IMR-90 (cell line): ENCODE measurements at regions not wholly inside any gene's neighbourhood (a gene's known extent, or its start where the extent isn't known, plus 50 kb on each side); places are given as distances from the start of the nearest gene placed in this dataset.
"Not testable (repeated sequence)": the region's sequence is repeated elsewhere in the genome, so short reads cannot be mapped to it uniquely, and the experiment has no call there.

Experiments used
- ATAC-seq: fragments of 200-7000 bp; cut with Tn5 transposase; 2 replicates; pipeline ENCODE4 v1.9.1; 2020; ENCODE audit warnings: low read depth, mild to moderate bottlenecking, moderate library complexity
- BruUV-seq: library from RNA; stranded (reverse); fragments of 400-500 nt; replicated peaks from 2 replicates; lab custom pipeline; 2021; lab: Mats Ljungman, UMichigan
- CTCF ChIA-PET: fragments of 300-600 bp; formaldehyde crosslinking; extraction: SDS; loops from one replicate; lab custom pipeline; 2021; ENCODE audit warnings: antibody characterized with exemption; lab: Yijun Ruan, JAX
- POLR2A ChIA-PET: fragments of 300-600 bp; sonication (Branson Sonifier 250); formaldehyde crosslinking; loops from one replicate; lab custom pipeline; 2022; ENCODE audit warnings: antibody characterized with exemption; ENCODE audit not compliant: unreplicated experiment; lab: Charles Lee
- DNase-seq: peaks from one replicate; pipeline ENCODE4 v3.0.0; 2013
- H2AFZ ChIP-seq: replicated peaks from 2 replicates; pipeline ENCODE3; 2013; ENCODE audit warnings: low read length, mild to moderate bottlenecking; ENCODE audit not compliant: poor library complexity
- H2AK5ac ChIP-seq: 2 replicates; pipeline ENCODE4 v1.6.1; 2013; ENCODE audit warnings: low read depth, low read length, inconsistent platforms
- H2AK9ac ChIP-seq: replicated peaks from 2 replicates; pipeline ENCODE3; 2013; ENCODE audit warnings: mild to moderate bottlenecking, low read depth, low read length, moderate library complexity; ENCODE audit not compliant: poor library complexity
- H2BK120ac ChIP-seq: 2 replicates; pipeline ENCODE4 v1.6.1; 2013; ENCODE audit warnings: low read depth, low read length, inconsistent platforms
- H2BK15ac ChIP-seq: 3 replicates; pipeline ENCODE4 v1.6.1; 2013; ENCODE audit warnings: low read depth, low read length, inconsistent platforms
- H2BK20ac ChIP-seq: 2 replicates; pipeline ENCODE4 v1.6.1; 2013; ENCODE audit warnings: low read depth, mild to moderate bottlenecking, inconsistent platforms, low read length, moderate library complexity
- H2BK5ac ChIP-seq: 2 replicates; pipeline ENCODE4 v1.6.1; 2013; ENCODE audit warnings: mild to moderate bottlenecking, low read depth, low read length, inconsistent platforms; ENCODE audit not compliant: poor library complexity, severe bottlenecking
- H3K14ac ChIP-seq: replicated peaks from 2 replicates; pipeline ENCODE4 v1.6.1; 2013; ENCODE audit warnings: low read depth, low read length, inconsistent platforms
- H3K18ac ChIP-seq: 2 replicates; pipeline ENCODE4 v1.6.1; 2013; ENCODE audit warnings: low read depth, low read length, control low read depth
- H3K23ac ChIP-seq: 2 replicates; pipeline ENCODE4 v1.6.1; 2013; ENCODE audit warnings: low read depth, low read length, inconsistent platforms
- H3K27ac ChIP-seq: 2 replicates; pipeline ENCODE4 v1.5.1; 2013; ENCODE audit warnings: mild to moderate bottlenecking, control low read depth, low read length; ENCODE audit not compliant: insufficient read depth
- H3K27me3 ChIP-seq: 2 replicates; pipeline ENCODE4 v1.6.1; 2013; ENCODE audit warnings: low read length; ENCODE audit not compliant: control insufficient read depth, insufficient read depth
- H3K36me3 ChIP-seq: 2 replicates; pipeline ENCODE4 v1.6.1; 2013; ENCODE audit warnings: low read length, mixed read lengths; ENCODE audit not compliant: control insufficient read depth, insufficient read depth
- H3K4ac ChIP-seq: 2 replicates; pipeline ENCODE4 v1.6.1; 2013; ENCODE audit warnings: low read depth, low read length, inconsistent platforms
- H3K4me1 ChIP-seq: 2 replicates; pipeline ENCODE4 v1.6.1; 2013; ENCODE audit warnings: low read length, mixed read lengths; ENCODE audit not compliant: control insufficient read depth, insufficient read depth
- H3K4me2 ChIP-seq: 2 replicates; pipeline ENCODE4 v1.6.1; 2013; ENCODE audit warnings: low read depth, mild to moderate bottlenecking, control low read depth, low read length, moderate library complexity
- H3K4me3 ChIP-seq: 2 replicates; pipeline ENCODE4 v1.5.1; 2013; ENCODE audit warnings: low read depth, mild to moderate bottlenecking, control low read depth, low read length, moderate library complexity; ENCODE audit not compliant: insufficient read depth
- H3K56ac ChIP-seq: 2 replicates; pipeline ENCODE4 v1.6.1; 2013; ENCODE audit warnings: low read length, inconsistent platforms; ENCODE audit not compliant: insufficient read depth; ENCODE audit errors: extremely low read depth
- H3K79me1 ChIP-seq, 2 experiments: 2 replicates each; pipeline ENCODE4 v1.6.1; 2013; ENCODE audit warnings: low read length in 2 of 2, inconsistent platforms in 1 of 2, low read depth in 1 of 2
- H3K9ac ChIP-seq: 2 replicates; pipeline ENCODE4 v1.6.1; 2013; ENCODE audit warnings: low read depth, low read length, control low read depth
- H3K9me1 ChIP-seq: 2 replicates; pipeline ENCODE4 v1.6.1; 2013; ENCODE audit warnings: low read length, inconsistent platforms; ENCODE audit not compliant: insufficient read depth
- H3K9me3 ChIP-seq: 2 replicates; pipeline ENCODE4 v1.6.1; 2013; ENCODE audit warnings: low read length; ENCODE audit not compliant: control insufficient read depth, insufficient read depth
- H4K20me1 ChIP-seq: 2 replicates; pipeline ENCODE4 v1.6.1; 2013; ENCODE audit warnings: low read length, inconsistent platforms; ENCODE audit not compliant: insufficient read depth
- H4K5ac ChIP-seq: 2 replicates; pipeline ENCODE4 v1.6.1; 2013; ENCODE audit warnings: mild to moderate bottlenecking, low read depth, low read length, control low read depth
- H4K8ac ChIP-seq, 2 experiments: 2 replicates each; pipeline ENCODE4 v1.6.1; 2013; ENCODE audit warnings: low read depth in 2 of 2, low read length in 2 of 2, control low read depth in 1 of 2, inconsistent platforms in 1 of 2
- H4K91ac ChIP-seq: 2 replicates; pipeline ENCODE4 v1.6.1; 2013; ENCODE audit warnings: low read depth, low read length, inconsistent platforms; ENCODE audit not compliant: insufficient read depth
- CHD1 ChIP-seq: IDR thresholded peaks from 2 replicates; pipeline ENCODE4 v1.6.1; 2012; ENCODE audit warnings: low read depth, low read length, improper control_type of control experiment
- FOS ChIP-seq: fragments of 150-350 bp; IDR thresholded peaks from 2 replicates; pipeline ENCODE4 v1.6.1; 2016; ENCODE audit warnings: low read depth, low read length
- MAFK ChIP-seq: IDR thresholded peaks from 2 replicates; pipeline ENCODE4 v1.6.1; 2012; ENCODE audit warnings: low read depth, low read length, improper control_type of control experiment
- MAZ ChIP-seq: IDR thresholded peaks from 2 replicates; pipeline ENCODE4 v1.6.1; 2012; ENCODE audit warnings: low read depth, mild to moderate bottlenecking, low read length, improper control_type of control experiment, moderate library complexity, borderline replicate concordance
- MXI1 ChIP-seq: IDR thresholded peaks from 2 replicates; pipeline ENCODE4 v1.6.1; 2012; ENCODE audit warnings: low read depth, mild to moderate bottlenecking, low read length, moderate library complexity, borderline replicate concordance
- POLR2A ChIP-seq: IDR thresholded peaks from 2 replicates; pipeline ENCODE4 v1.6.1; 2012; ENCODE audit warnings: mild to moderate bottlenecking, low read depth, low read length
- RAD21 ChIP-seq: IDR thresholded peaks from 2 replicates; pipeline ENCODE4 v1.6.1; 2012; ENCODE audit warnings: low read length, improper control_type of control experiment
- SMC3 ChIP-seq: fragments of 150-350 bp; IDR thresholded peaks from 2 replicates; pipeline ENCODE4 v1.6.1; 2016; ENCODE audit warnings: low read depth, mild to moderate bottlenecking, antibody characterized with exemption, low read length, moderate library complexity
- WGBS, 2 experiments: methylation state at CpG; one replicate each; pipeline versions ENCODE4 v1.1.5 to v1.1.7; 2013; ENCODE audit warnings: missing lambda C conversion rate in 2 of 2; ENCODE audit not compliant: insufficient read length in 1 of 2; ENCODE audit errors: extremely low coverage in 2 of 2; 5-methylcytosine and 5-hydroxymethylcytosine counted together
- dilution Hi-C: fragments of 300-500 bp; cut with HindIII; formaldehyde crosslinking; loops from one replicate; pipeline ENCODE4 v1.14.3; 2018; ENCODE audit warnings: low sequenced_read_pairs; ENCODE audit not compliant: unreplicated experiment
- in situ Hi-C: fragments of 300-500 bp; cut with MboI; formaldehyde crosslinking; loops from 3 replicates; pipeline ENCODE4 v1.14.3; 2019; ENCODE audit warnings: low sequenced_read_pairs, inconsistent platforms, mixed read lengths
- intact Hi-C: fragments of 100-400 bp; cut with micrococcal nuclease; formaldehyde crosslinking; loops from 2 replicates; pipeline ENCODE4 v1.10.0; 2022

GRCh38 chr14:78010688-78011087, 159.5 kb upstream of the NRXN3 start:
- H3K36me3 ChIP-seq: no peaks in the 10 kb centered on the region
- ATAC-seq (no peak), DNase-seq (peak; percentile 5)
- H4K8ac ChIP-seq: no peak overlapping the region
- ChIA-PET POLR2A (no interaction called here), CTCF (no interaction called here)
- H2BK15ac ChIP-seq: no peak overlapping the region
- dilution Hi-C loops: no loop called here
- H4K91ac ChIP-seq: no peak overlapping the region
- H3K56ac ChIP-seq: no peak overlapping the region
- no peak overlapping the region for H2BK120ac ChIP-seq
- H3K4me1 ChIP-seq: no peaks in the 10 kb centered on the region
- no peak for TF ChIP-seq MAZ
- no peak for TF ChIP-seq MXI1
- no peak for TF ChIP-seq SMC3
- TF ChIP-seq RAD21: no peak
- TF ChIP-seq POLR2A: no peak
- TF ChIP-seq MAFK: no peak
- no peak for TF ChIP-seq FOS
- no peak for TF ChIP-seq CHD1
- H2AK5ac ChIP-seq: no peak overlapping the region
- H3K27me3 ChIP-seq: no peaks in the 10 kb centered on the region
- H3K4ac ChIP-seq: no peak overlapping the region
- H3K23ac ChIP-seq: no peak overlapping the region
- BruUV-seq: no TSS peak
- no peak overlapping the region for H3K27ac ChIP-seq
- H3K14ac ChIP-seq: no peak overlapping the region
- H4K20me1 ChIP-seq: no peaks in the 10 kb centered on the region
- H3K9me1 ChIP-seq: no peaks in the 10 kb centered on the region
- in situ Hi-C loops: no loop called here
- H2AFZ ChIP-seq: no peak overlapping the region
- no peak overlapping the region for H3K4me3 ChIP-seq
- H3K4me2 ChIP-seq: no peak overlapping the region
- H2AK9ac ChIP-seq: no peak overlapping the region
- WGBS, 2 experiments: no CpG with 5 or more reads among the region's 4 CpGs
- no peak overlapping the region for H2BK5ac ChIP-seq
- H3K9ac ChIP-seq: no peak overlapping the region
- H2BK20ac ChIP-seq: no peak overlapping the region
- H3K79me1 ChIP-seq: no peaks in the 10 kb centered on the region
- H3K9me3 ChIP-seq: peaks cover 8% of the 10 kb centered on the region
- H3K18ac ChIP-seq: no peak overlapping the region
- no peak overlapping the region for H4K5ac ChIP-seq
- intact Hi-C loops: no loop called here

DNA sequence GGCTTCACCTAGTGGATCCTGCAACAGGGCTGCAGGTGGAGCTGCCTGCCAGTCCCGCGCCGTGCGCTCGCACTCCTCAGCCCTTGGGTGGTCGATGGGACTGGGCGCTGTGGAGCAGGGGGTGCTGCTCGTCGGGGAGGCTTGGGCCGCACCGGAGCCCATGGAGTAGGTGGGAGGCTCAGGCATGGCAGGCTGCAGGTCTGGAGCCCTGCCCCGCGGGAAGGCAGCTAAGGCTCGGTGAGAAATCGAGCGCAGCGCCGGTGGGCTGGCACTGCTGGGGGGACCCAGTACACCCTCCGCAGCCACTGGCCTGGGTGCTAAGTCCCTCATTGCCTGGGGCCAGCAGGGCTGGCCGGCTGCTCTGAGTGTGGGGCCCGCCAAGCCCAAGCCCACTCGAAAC, 156.3 kb upstream of the NRXN3 start:
- WGBS, 2 experiments: 100% methylated on average over 4 of the region's 22 CpGs; no CpG with 5 or more reads in 1 of the 2 experiments
- POLR2A ChIA-PET, H3K4me1 ChIP-seq, H3K9me3 ChIP-seq, H2BK5ac ChIP-seq, H2BK20ac ChIP-seq, H3K4ac ChIP-seq, H3K9ac ChIP-seq, H3K36me3 ChIP-seq, H4K8ac ChIP-seq, BruUV-seq, ATAC-seq, H3K56ac ChIP-seq, H2AFZ ChIP-seq, H3K4me3 ChIP-seq, H2BK120ac ChIP-seq, H4K20me1 ChIP-seq, H4K91ac ChIP-seq, H3K23ac ChIP-seq, H2AK9ac ChIP-seq, H3K27ac ChIP-seq, H3K9me1 ChIP-seq, H2AK5ac ChIP-seq, in situ Hi-C loops, DNase-seq, intact Hi-C loops, CTCF ChIA-PET, H3K14ac ChIP-seq, H3K4me2 ChIP-seq, dilution Hi-C loops, H2BK15ac ChIP-seq, H3K79me1 ChIP-seq, H3K18ac ChIP-seq, H4K5ac ChIP-seq, H3K27me3 ChIP-seq: not testable (repeated sequence)
